ENCODE measurements at regions not wholly inside any gene's neighbourhood (a gene's known extent, or its start where the extent isn't known, plus 50 kb on each side); places are given as distances from the start of the nearest gene placed in this dataset.

GRCh38 chrX:7789200-7789599 is 53.8 kb upstream of the VCX start:
- DNase-seq = no peak
- TF ChIP-seq CTCF (IDR thresholded peaks at IDR 0.05) (no peak), POLR2A (IDR thresholded peaks at IDR 0.05) (no peak)
- H3K9me3 ChIP-seq = no peaks in the 10 kb centered on the region
- H3K4me3 ChIP-seq = no peak overlapping the region
- H3K27me3 ChIP-seq = no peaks in the 10 kb centered on the region
- intact Hi-C loops (cut with DNase I) = no loop called here
- H3K36me3 ChIP-seq = no peaks in the 10 kb centered on the region
- WGBS, 2 donors = 50 to 71% methylated on average over 2 of the region's 2 CpGs
- H3K27ac ChIP-seq = no peak overlapping the region
- H3K4me1 ChIP-seq = no peaks in the 10 kb centered on the region

GRCh38 chrX:7788334-7788733 is 54.6 kb upstream of the VCX start:
- intact Hi-C loops (cut with DNase I) = no loop called here
- H3K4me1 ChIP-seq = no peaks in the 10 kb centered on the region
- no peaks in the 10 kb centered on the region for H3K27me3 ChIP-seq
- TF ChIP-seq CTCF (IDR thresholded peaks at IDR 0.05) (no peak), POLR2A (IDR thresholded peaks at IDR 0.05) (no peak)
- no peak overlapping the region for H3K4me3 ChIP-seq
- no peak overlapping the region for H3K27ac ChIP-seq
- H3K36me3 ChIP-seq = no peaks in the 10 kb centered on the region
- no peak for DNase-seq
- H3K9me3 ChIP-seq = no peaks in the 10 kb centered on the region
- 27 to 58% methylated on average over 1 of the region's 1 CpG for WGBS, 2 donors

GRCh38 chrX:7787714-7788113 is 55.3 kb upstream of the VCX start:
- intact Hi-C loops (cut with DNase I) = no loop called here
- Histone ChIP-seq H3K27me3 (no peaks in the 10 kb centered on the region), H3K27ac (no peak overlapping the region), H3K36me3 (no peaks in the 10 kb centered on the region), H3K4me1 (no peaks in the 10 kb centered on the region), H3K9me3 (no peaks in the 10 kb centered on the region), H3K4me3 (no peak overlapping the region)
- TF ChIP-seq POLR2A (IDR thresholded peaks at IDR 0.05) (no peak), CTCF (IDR thresholded peaks at IDR 0.05) (no peak)
- WGBS, 2 donors = 32 to 39% methylated on average over 4 of the region's 4 CpGs
- DNase-seq = no peak

GRCh38 chrX:7784580-7784979 is 58.4 kb upstream of the VCX start:
- no peaks in the 10 kb centered on the region for H3K36me3 ChIP-seq
- H3K27me3 ChIP-seq = no peaks in the 10 kb centered on the region
- no peak for DNase-seq
- no peaks in the 10 kb centered on the region for H3K9me3 ChIP-seq
- TF ChIP-seq CTCF (IDR thresholded peaks at IDR 0.05) (no peak), POLR2A (IDR thresholded peaks at IDR 0.05) (no peak)
- intact Hi-C loops (cut with DNase I) = no loop called here
- no peak overlapping the region for H3K4me3 ChIP-seq
- no peaks in the 10 kb centered on the region for H3K4me1 ChIP-seq
- 60 to 100% methylated on average over 1 of the region's 1 CpG for WGBS, 2 donors
- H3K27ac ChIP-seq = no peak overlapping the region

- intact Hi-C loops (cut with DNase I) = no loop called here
- WGBS, 2 donors = 41 to 43% methylated on average over 2 of the region's 2 CpGs
- no peaks in the 10 kb centered on the region for H3K27me3 ChIP-seq
- no peaks in the 10 kb centered on the region for H3K9me3 ChIP-seq
- H3K4me3 ChIP-seq = no peak overlapping the region
- TF ChIP-seq CTCF (IDR thresholded peaks at IDR 0.05) (no peak), POLR2A (IDR thresholded peaks at IDR 0.05) (no peak)
- H3K4me1 ChIP-seq = no peaks in the 10 kb centered on the region
- H3K36me3 ChIP-seq = no peaks in the 10 kb centered on the region
- H3K27ac ChIP-seq = no peak overlapping the region
- DNase-seq = no peak
Measured at GRCh38 chrX:7779644-7780043, 63.3 kb upstream of the VCX start.

Measured in esophagus squamous epithelium (tissue), 5 donors.